ENCODE measurements at regions not wholly inside any gene's neighbourhood (a gene's known extent, or its start where the extent isn't known, plus 50 kb on each side); places are given as distances from the start of the nearest gene placed in this dataset.

DNA sequence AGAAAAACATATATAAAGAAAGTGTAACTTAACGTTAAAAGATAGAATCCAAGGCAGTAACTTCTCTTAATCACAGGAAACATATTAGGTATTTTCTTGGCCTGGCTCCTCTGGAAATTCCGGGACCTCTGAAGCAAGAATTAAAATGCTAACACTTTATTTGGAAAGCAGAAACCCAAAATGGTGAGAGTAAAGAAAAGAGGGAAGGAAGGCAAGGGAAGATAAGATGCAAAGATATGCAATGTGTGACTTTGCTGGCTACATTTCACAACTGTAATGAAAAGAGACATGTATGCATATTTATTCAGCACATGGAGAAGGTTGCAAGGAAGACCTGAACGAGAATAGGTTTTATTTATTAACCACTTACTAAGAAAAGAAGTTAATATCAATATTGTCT lies 372.5 kb downstream of the TBL1XR1 start:
- DNase-seq (ENCODE audit: low spot score) = no peak
- TF ChIP-seq, protein P1, sequence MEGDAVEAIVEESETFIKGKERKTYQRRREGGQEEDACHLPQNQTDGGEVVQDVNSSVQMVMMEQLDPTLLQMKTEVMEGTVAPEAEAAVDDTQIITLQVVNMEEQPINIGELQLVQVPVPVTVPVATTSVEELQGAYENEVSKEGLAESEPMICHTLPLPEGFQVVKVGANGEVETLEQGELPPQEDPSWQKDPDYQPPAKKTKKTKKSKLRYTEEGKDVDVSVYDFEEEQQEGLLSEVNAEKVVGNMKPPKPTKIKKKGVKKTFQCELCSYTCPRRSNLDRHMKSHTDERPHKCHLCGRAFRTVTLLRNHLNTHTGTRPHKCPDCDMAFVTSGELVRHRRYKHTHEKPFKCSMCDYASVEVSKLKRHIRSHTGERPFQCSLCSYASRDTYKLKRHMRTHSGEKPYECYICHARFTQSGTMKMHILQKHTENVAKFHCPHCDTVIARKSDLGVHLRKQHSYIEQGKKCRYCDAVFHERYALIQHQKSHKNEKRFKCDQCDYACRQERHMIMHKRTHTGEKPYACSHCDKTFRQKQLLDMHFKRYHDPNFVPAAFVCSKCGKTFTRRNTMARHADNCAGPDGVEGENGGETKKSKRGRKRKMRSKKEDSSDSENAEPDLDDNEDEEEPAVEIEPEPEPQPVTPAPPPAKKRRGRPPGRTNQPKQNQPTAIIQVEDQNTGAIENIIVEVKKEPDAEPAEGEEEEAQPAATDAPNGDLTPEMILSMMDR (IDR thresholded peaks at IDR 0.05; ENCODE audit: extremely low read depth, missing control alignments) = no peak

DNA sequence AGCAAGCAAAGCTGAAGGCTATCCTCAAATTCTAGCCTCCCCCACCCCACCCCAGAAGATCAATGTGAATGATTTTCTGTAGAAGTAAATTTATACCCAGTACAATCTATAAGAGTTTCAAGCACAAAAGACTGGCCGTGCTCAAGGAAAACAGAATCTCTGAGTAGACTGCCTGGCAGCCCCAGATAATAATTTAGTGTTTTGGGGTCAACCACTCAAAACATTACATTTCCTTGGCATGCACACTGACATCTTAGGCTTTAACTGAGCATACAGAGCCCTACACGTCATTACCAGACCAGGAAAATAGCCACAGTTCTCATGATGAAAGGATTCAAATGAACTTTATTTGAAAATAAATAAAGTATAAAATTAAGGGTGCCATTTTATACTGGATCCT lies 376.5 kb downstream of the TBL1XR1 start:
- TF ChIP-seq, protein P1 (IDR thresholded peaks at IDR 0.05; ENCODE audit: extremely low read depth, missing control alignments) = no peak
- no peak for DNase-seq (ENCODE audit: low spot score)

DNA sequence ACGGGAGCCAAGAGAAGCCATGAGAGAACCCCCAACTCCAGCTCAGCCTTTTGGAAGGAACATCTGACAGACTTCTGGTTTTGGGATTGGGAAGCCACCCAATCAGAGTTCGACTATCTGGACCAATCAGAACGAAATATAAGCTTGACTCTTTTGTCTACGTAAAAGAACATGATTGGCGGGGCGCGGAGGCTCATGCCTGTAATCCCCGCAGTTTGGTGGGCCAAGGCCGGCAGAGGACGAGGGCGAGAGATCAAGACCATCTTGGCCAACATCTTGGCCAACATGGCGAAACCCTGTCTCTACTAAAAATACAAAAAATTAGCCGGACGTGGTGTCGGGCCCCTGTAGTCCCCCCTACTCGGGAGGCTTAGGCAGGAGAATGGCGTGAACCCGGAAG lies 380.3 kb downstream of the TBL1XR1 start:
- no peak for DNase-seq (ENCODE audit: low spot score)
- TF ChIP-seq, protein P1 (IDR thresholded peaks at IDR 0.05; ENCODE audit: extremely low read depth, missing control alignments) = no peak

DNA sequence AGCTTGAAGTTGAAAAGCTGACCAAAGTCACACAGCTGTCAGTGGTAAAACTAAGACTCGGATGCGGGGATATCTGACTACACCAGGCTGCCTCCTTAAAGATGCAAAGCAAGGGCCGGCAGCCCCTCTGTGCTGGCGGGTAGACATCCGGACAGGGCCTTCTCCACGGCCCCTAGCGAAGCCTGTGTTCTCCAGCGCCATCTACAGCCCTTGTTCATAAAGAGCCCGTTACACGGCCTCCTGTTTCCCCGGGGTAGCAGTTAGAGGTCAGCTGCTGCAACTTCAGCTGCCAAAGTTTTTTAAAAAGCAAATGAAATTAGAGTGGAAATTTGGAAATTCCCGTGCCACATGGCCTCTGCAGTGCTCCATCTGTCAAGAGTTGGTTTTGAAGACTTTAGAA lies 383.0 kb downstream of the TBL1XR1 start:
- peak; percentile 54 for DNase-seq (ENCODE audit: low spot score)
- TF ChIP-seq, protein P1 (IDR thresholded peaks at IDR 0.05; ENCODE audit: extremely low read depth, missing control alignments) = peak; percentile 64

DNA sequence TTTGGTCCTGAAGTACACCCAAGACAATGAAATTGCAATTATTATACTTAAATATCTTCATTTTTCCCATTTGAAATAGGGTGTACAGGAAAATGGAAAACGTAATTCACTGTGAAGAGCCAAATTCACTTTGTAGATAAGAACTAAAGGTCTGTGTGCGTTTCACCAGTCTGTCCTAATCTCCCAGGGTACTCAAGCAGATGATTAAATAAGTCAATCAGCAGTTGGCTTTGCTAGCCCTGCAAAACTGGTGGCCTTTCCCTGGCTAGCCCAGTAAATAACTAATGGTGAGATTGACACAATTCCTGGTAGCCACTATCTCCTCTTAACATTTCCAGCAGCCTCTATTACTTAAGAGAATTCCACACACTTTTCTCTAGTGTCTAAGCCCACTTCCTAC lies 389.3 kb downstream of the TBL1XR1 start:
- DNase-seq (ENCODE audit: low spot score) = no peak

DNA sequence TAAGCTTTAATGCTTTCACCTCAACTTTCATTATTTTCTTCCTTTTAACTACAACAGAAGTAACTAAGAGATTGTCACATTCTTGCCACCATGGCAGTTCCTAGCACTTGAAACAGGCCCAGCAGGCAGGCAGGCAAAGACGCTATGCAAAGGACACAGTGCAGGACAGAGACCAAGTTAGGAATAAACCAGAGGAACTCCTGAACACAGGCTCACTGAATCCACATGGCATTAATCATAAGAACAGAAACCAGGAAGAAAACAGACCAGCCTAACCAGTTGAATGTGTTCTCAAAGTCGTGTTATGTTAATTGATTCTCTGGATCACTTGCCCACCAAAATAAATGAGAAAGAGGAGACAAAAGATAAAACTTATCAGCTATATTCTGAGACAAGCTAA lies 397.6 kb downstream of the TBL1XR1 start:
- TF ChIP-seq, protein P1 (IDR thresholded peaks at IDR 0.05; ENCODE audit: extremely low read depth, missing control alignments) = no peak
- no peak for DNase-seq (ENCODE audit: low spot score)

More for the DNA sequence above, 389.3 kb downstream of the TBL1XR1 start:
- TF ChIP-seq, protein P1 (IDR thresholded peaks at IDR 0.05; ENCODE audit: extremely low read depth, missing control alignments) = no peak

DNA sequence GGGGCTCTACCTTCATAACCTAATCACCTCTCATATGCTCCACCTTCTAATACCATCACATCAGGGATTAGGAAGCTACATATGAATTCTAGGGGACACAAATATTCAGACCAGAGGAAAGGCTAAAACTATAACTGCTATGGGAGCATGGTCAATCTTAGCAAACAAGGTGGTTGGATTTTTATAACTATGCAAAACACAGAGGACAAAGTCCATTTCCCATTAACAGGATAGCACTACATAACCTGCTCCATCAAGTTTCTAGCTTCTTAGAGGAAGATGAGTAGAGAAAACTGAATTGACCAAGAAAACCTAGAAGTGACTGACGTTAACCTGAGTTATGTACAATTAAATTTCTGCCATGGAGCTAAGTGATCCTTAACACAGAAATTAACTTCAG lies 398.6 kb downstream of the TBL1XR1 start:
- TF ChIP-seq, protein P1 (IDR thresholded peaks at IDR 0.05; ENCODE audit: extremely low read depth, missing control alignments) = no peak
- no peak for DNase-seq (ENCODE audit: low spot score)
